Cardiac fibroblast (primary cell): ENCODE measurements at regions not wholly inside any gene's neighbourhood (a gene's known extent, or its start where the extent isn't known, plus 50 kb on each side); places are given as distances from the start of the nearest gene placed in this dataset.

Source experiments
- DNase-seq, 2 donors: peaks; one replicate each; pipeline versions ENCODE4 v3.0.0 to v3.0.0-alpha.2; 2010; ENCODE audit warnings: low read depth in 2 of 2
- H3K4me3 ChIP-seq, 2 donors: replicated peaks in 1 of 2; 1 replicate in 1 of 2; 2 replicates in 1 of 2; pipeline ENCODE4 v1.5.1; 2011; ENCODE audit warnings: low read depth in 2 of 2, low read length in 2 of 2, mild to moderate bottlenecking in 2 of 2, moderate library complexity in 1 of 2
- CTCF ChIP-seq: IDR thresholded peaks from one replicate; pipeline ENCODE4 v1.5.1; 2011; ENCODE audit warnings: low read depth, mild to moderate bottlenecking, low read length, inconsistent platforms

- no peak for TF ChIP-seq CTCF
- no peak overlapping the region for H3K4me3 ChIP-seq
Observed at GRCh38 chr4:183797445-183798300, 107.4 kb upstream of the STOX2 start.

GRCh38 chr4:183798301-183799253 is 106.5 kb upstream of the STOX2 start:
- DNase-seq, result no peak
- no peak for TF ChIP-seq CTCF
- no peak overlapping the region for H3K4me3 ChIP-seq

More at GRCh38 chr4:183797445-183798300, 107.4 kb upstream of the STOX2 start:
- peak; percentile 5 to 6 for DNase-seq

GRCh38 chr4:183801457-183802165 is 103.5 kb upstream of the STOX2 start:
- no peak overlapping the region for H3K4me3 ChIP-seq
- DNase-seq, result no peak
- TF ChIP-seq CTCF, result no peak

DNA sequence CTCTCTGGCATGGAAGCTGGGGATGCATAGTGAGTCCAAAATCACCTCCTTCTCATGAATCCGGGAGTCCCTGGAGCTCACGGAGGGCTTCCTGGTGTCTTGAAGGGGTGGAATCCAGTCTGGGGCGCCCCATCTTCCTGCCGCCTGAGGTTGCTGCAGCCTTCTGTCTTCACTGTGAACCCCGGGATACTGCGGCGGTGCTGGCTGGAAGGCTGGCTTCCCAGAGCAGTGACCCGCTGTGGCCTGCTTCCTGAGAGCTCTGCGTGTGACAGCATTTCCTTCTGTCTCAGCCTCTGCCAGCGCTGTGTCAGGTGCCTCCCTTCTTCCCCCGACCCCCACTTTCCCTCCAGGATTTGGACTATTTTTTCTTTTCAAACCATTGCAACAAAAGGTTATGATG is 98.8 kb upstream of the STOX2 start:
- TF ChIP-seq CTCF, result no peak
- no peak for DNase-seq
- no peak overlapping the region for H3K4me3 ChIP-seq

GRCh38 chr4:183807420-183808096 is 97.5 kb upstream of the STOX2 start:
- DNase-seq, result no peak
- no peak overlapping the region for H3K4me3 ChIP-seq
- TF ChIP-seq CTCF, result no peak

GRCh38 chr4:183808097-183808456 is 97.0 kb upstream of the STOX2 start:
- no peak overlapping the region for H3K4me3 ChIP-seq
- no peak for TF ChIP-seq CTCF
- DNase-seq, result no peak
